SK-N-SH (cell line): ENCODE measurements at regions not wholly inside any gene's neighbourhood (a gene's known extent, or its start where the extent isn't known, plus 50 kb on each side); places are given as distances from the start of the nearest gene placed in this dataset.

Experiments used
- CTCF ChIA-PET: fragments of 300-600, 350-600 bp; formaldehyde crosslinking; extraction: SDS; loops from one replicate; lab custom pipeline; 2021; lab: Yijun Ruan, JAX
- POLR2A ChIA-PET: fragments of 350-600 bp; sonication (Branson Sonifier 250); formaldehyde crosslinking; extraction: SDS; loops from one replicate; lab custom pipeline; 2020; ENCODE audit warnings: antibody characterized with exemption, inconsistent platforms; lab: Yijun Ruan, JAX
- DNase-seq: peaks from one replicate; pipeline ENCODE4 v3.0.0; 2012
- H2AFZ ChIP-seq: fragments of 200-600 bp; sonication (generic); 2 replicates; pipeline ENCODE4 v1.8.1; 2016; ENCODE audit warnings: antibody characterized with exemption, mild to moderate bottlenecking, low read depth
- H3F3A ChIP-seq: fragments of 200-600 bp; sonication (generic); replicated peaks from 2 replicates; pipeline ENCODE3; 2016; ENCODE audit warnings: antibody characterized with exemption, mild to moderate bottlenecking; ENCODE audit not compliant: insufficient read depth
- H3K27ac ChIP-seq, 2 experiments: fragments of 200-500 bp in 1 of 2; fragments of 200-600 bp in 1 of 2; sonication (Bioruptor generic) in 1 of 2; sonication (generic), shearing (Covaris generic) in 1 of 2; 2 replicates each; pipeline versions ENCODE4 v1.5.1 to v1.6.1; 2014 to 2016; ENCODE audit warnings: low read depth in 2 of 2, inconsistent platforms in 1 of 2, low read length in 1 of 2, mild to moderate bottlenecking in 1 of 2, mixed read lengths in 1 of 2
- H3K27me3 ChIP-seq: fragments of 200-600 bp; sonication (generic), shearing (Covaris generic); 2 replicates; pipeline ENCODE4 v1.6.1; 2016; ENCODE audit warnings: mixed run types; ENCODE audit not compliant: insufficient read depth
- H3K36me3 ChIP-seq, 2 experiments: fragments of 200-500 bp in 1 of 2; fragments of 200-600 bp in 1 of 2; sonication (Bioruptor generic) in 1 of 2; sonication (generic) in 1 of 2; replicated peaks in 1 of 2; 2 replicates each; pipeline versions ENCODE3 to v1.5.1; 2014 to 2016; ENCODE audit warnings: low read length in 1 of 2, mild to moderate bottlenecking in 1 of 2; ENCODE audit not compliant: insufficient read depth in 2 of 2, control insufficient read depth in 1 of 2
- H3K4me1 ChIP-seq, 2 experiments: fragments of 200-500 bp in 1 of 2; fragments of 200-600 bp in 1 of 2; sonication (Bioruptor generic) in 1 of 2; sonication (generic), shearing (Covaris generic) in 1 of 2; 2 replicates each; pipeline versions ENCODE4 v1.5.1 to v1.6.1; 2014 to 2016; ENCODE audit warnings: low read depth in 1 of 2, low read length in 1 of 2, mixed run types in 1 of 2; ENCODE audit not compliant: insufficient read depth in 2 of 2, control insufficient read depth in 1 of 2
- H3K4me2 ChIP-seq: fragments of 200-600 bp; sonication (generic), shearing (Covaris generic); 2 replicates; pipeline ENCODE4 v1.6.1; 2017; ENCODE audit warnings: mixed run types
- H3K4me3 ChIP-seq, 2 experiments: fragments of 200-500 bp in 1 of 2; fragments of 200-600 bp in 1 of 2; sonication (Bioruptor generic) in 1 of 2; sonication (generic), shearing (Covaris generic) in 1 of 2; 2 replicates each; pipeline versions ENCODE4 v1.5.1 to v1.8.1; 2014 to 2016; ENCODE audit warnings: low read depth in 2 of 2, inconsistent platforms in 1 of 2, low read length in 1 of 2, mild to moderate bottlenecking in 1 of 2, mixed read lengths in 1 of 2, moderate library complexity in 1 of 2
- H3K79me2 ChIP-seq: fragments of 200-600 bp; sonication (generic); 2 replicates; pipeline ENCODE4 v1.8.1; 2017; ENCODE audit warnings: mild to moderate bottlenecking; ENCODE audit not compliant: insufficient read depth
- H3K9ac ChIP-seq: fragments of 200-600 bp; sonication (generic); 2 replicates; pipeline ENCODE4 v1.6.1; 2017; ENCODE audit warnings: mixed run types
- H3K9me2 ChIP-seq: fragments of 200-600 bp; sonication (generic); 2 replicates; pipeline ENCODE4 v1.6.1; 2017; ENCODE audit warnings: mixed run types
- H3K9me3 ChIP-seq: fragments of 200-600 bp; sonication (generic); 2 replicates; pipeline ENCODE4 v1.6.1; 2017; ENCODE audit warnings: mixed run types, mild to moderate bottlenecking, moderate library complexity
- H4K20me1 ChIP-seq: fragments of 200-600 bp; sonication (generic); 2 replicates; pipeline ENCODE4 v1.6.1; 2017; ENCODE audit warnings: mild to moderate bottlenecking, mixed run types; ENCODE audit not compliant: insufficient read depth
- EP300 ChIP-seq, 2 experiments: IDR thresholded peaks; 2 replicates each; pipeline versions ENCODE4 v1.4.0 to v1.6.1; 2012; ENCODE audit warnings: borderline replicate concordance in 1 of 2, low read depth in 1 of 2, low read length in 1 of 2
- JUND ChIP-seq: IDR thresholded peaks from 2 replicates; pipeline ENCODE4 v1.4.0; 2012
- TAF1 ChIP-seq: IDR thresholded peaks from 2 replicates; pipeline ENCODE4 v1.6.1; 2012; ENCODE audit warnings: low read depth, mild to moderate bottlenecking, low read length, moderate library complexity, borderline replicate concordance
- TCF12 ChIP-seq: IDR thresholded peaks from 2 replicates; pipeline ENCODE4 v1.4.0; 2012
- USF1 ChIP-seq: IDR thresholded peaks from 2 replicates; pipeline ENCODE4 v1.4.0; 2012; ENCODE audit warnings: low read depth, borderline replicate concordance
- YY1 ChIP-seq: IDR thresholded peaks from 2 replicates; pipeline ENCODE4 v1.4.0; 2012; ENCODE audit warnings: low read depth, mild to moderate bottlenecking
- WGBS: methylation state at CpG from one replicate; pipeline ENCODE4 v1.1.6; 2017; ENCODE audit warnings: low lambda C conversion rate; 5-methylcytosine and 5-hydroxymethylcytosine counted together

GRCh38 chr13:99746637-99747402 lies 224.7 kb downstream of the ZIC5 start:
- H3K36me3 ChIP-seq, result no peaks in the 10 kb centered on the region
- no peak overlapping the region for H3K4me2 ChIP-seq
- ChIA-PET CTCF (no interaction called here), POLR2A (no interaction called here)
- H3K9me2 ChIP-seq, result no peaks in the 10 kb centered on the region
- H3F3A ChIP-seq, result no peaks in the 10 kb centered on the region
- H3K9ac ChIP-seq, result no peak overlapping the region
- 71% methylated on average over 14 of the region's 14 CpGs for WGBS
- no peaks in the 10 kb centered on the region; a peak in 1 of 4 replicates for H3K4me1 ChIP-seq
- no peaks in the 10 kb centered on the region for H3K9me3 ChIP-seq
- no peaks in the 10 kb centered on the region for H3K79me2 ChIP-seq
- no peak overlapping the region for H2AFZ ChIP-seq
- H4K20me1 ChIP-seq, result no peaks in the 10 kb centered on the region
- DNase-seq, result no peak
- no peak overlapping the region for H3K4me3 ChIP-seq
- no peak for TF ChIP-seq YY1
- no peak for TF ChIP-seq TAF1
- H3K27ac ChIP-seq, result no peak overlapping the region
- H3K27me3 ChIP-seq, result no peaks in the 10 kb centered on the region

- no peaks in the 10 kb centered on the region for H4K20me1 ChIP-seq
- H3K4me2 ChIP-seq, result no peak overlapping the region
- no peak overlapping the region for H3K27ac ChIP-seq
- no peak overlapping the region for H2AFZ ChIP-seq
- no peak overlapping the region for H3K9ac ChIP-seq
- H3K4me3 ChIP-seq, result no peak overlapping the region
- no peaks in the 10 kb centered on the region for H3K9me2 ChIP-seq
- TF ChIP-seq JUND, result no peak
- no peak for TF ChIP-seq TAF1
- ChIA-PET POLR2A (no interaction called here), CTCF (interaction anchor here (1.2 kb wide), 1 partner anchor 493 kb away, joined by 3 read pairs; no protein-coding TSS in a partner anchor)
- no peaks in the 10 kb centered on the region for H3K9me3 ChIP-seq
- H3F3A ChIP-seq, result no peaks in the 10 kb centered on the region
- H3K36me3 ChIP-seq, result no peaks in the 10 kb centered on the region
- no peaks in the 10 kb centered on the region for H3K79me2 ChIP-seq
- 95% methylated on average over 4 of the region's 4 CpGs for WGBS
- H3K4me1 ChIP-seq, result peaks cover 0 to 6% of the 10 kb centered on the region in 2 experiments; a peak in 2 of 4 replicates
- H3K27me3 ChIP-seq, result no peaks in the 10 kb centered on the region
- no peak for DNase-seq
These were observed 228.5 kb downstream of the ZIC5 start for GRCh38 chr13:99743094-99743493.

- Histone ChIP-seq H3K9me2 (no peaks in the 10 kb centered on the region), H3K4me2 (no peak overlapping the region), H3K79me2 (no peaks in the 10 kb centered on the region), H3K4me1 (peaks cover 0 to 6% of the 10 kb centered on the region in 2 experiments; a peak in 2 of 4 replicates), H3K9me3 (no peaks in the 10 kb centered on the region), H3K27ac (no peak overlapping the region), H3K36me3 (no peaks in the 10 kb centered on the region), H3F3A (no peaks in the 10 kb centered on the region), H3K9ac (no peak overlapping the region), H3K27me3 (no peaks in the 10 kb centered on the region), H2AFZ (no peak overlapping the region), H4K20me1 (no peaks in the 10 kb centered on the region), H3K4me3 (no peak overlapping the region)
- POLR2A ChIA-PET, result no interaction called here
- no peak for DNase-seq
- WGBS, result 73% methylated on average over 6 of the region's 6 CpGs
- CTCF ChIA-PET, result interaction anchor here (0.7 kb wide), 1 partner anchor 18 kb away, joined by 3 read pairs; no protein-coding TSS in a partner anchor
- no peak for TF ChIP-seq EP300 (IDR thresholded peaks at IDR 0.05; ENCODE audit: borderline replicate concordance in 1 of 2, low read depth in 1 of 2, low read length in 1 of 2)
- TF ChIP-seq USF1, result no peak
- TF ChIP-seq TCF12, result no peak
These were observed 229.6 kb downstream of the ZIC5 start for GRCh38 chr13:99741960-99742359.
